K562 (cell line): ENCODE measurements at regions not wholly inside any gene's neighbourhood (a gene's known extent, or its start where the extent isn't known, plus 50 kb on each side); places are given as distances from the start of the nearest gene placed in this dataset.
A peak's percentile ranks its signal among the peaks of the same experiment; 100 is the strongest.

Experiments
- ATAC-seq: fragments of 200-7000 bp; cut with Tn5 transposase; 3 replicates; pipeline ENCODE4 v1.9.1; 2020; ENCODE audit warnings: moderate library complexity
- BruUV-seq: library from RNA; stranded (reverse); fragments of 400-500 nt; replicated peaks from 2 replicates; lab custom pipeline; 2021; lab: Mats Ljungman, UMichigan
- CTCF ChIA-PET: fragments of 300-600 bp; formaldehyde crosslinking; extraction: SDS; loops from one replicate; lab custom pipeline; 2021; ENCODE audit warnings: low intra/inter-chr PET ratio; lab: Yijun Ruan, JAX
- POLR2A ChIA-PET: fragments of 300-600, 350-650 bp; sonication (Branson Sonifier 250); formaldehyde crosslinking; extraction: SDS; loops from one replicate; lab custom pipeline; 2021; ENCODE audit warnings: antibody characterized with exemption, inconsistent platforms; lab: Yijun Ruan, JAX
- DNase-seq, 4 experiments: peaks; one replicate each; pipeline versions ENCODE4 v3.0.0 to v3.0.0-alpha.2; 2011 to 2018; ENCODE audit warnings: low spot score in 3 of 4, mixed read lengths in 3 of 4; ENCODE audit errors: extremely low read depth in 1 of 4
- FAIRE-seq: peaks from 2 replicates; lab custom pipeline; 2011; peaks lifted over from hg19 to GRCh38; lab: Jason Lieb, UNC
- H2AFZ ChIP-seq: 2 replicates; pipeline ENCODE4 v1.6.0; 2011; ENCODE audit warnings: low read depth, low read length, control low read depth, inconsistent platforms
- H3K27ac ChIP-seq: fragments of 200-600 bp; 3 replicates; pipeline ENCODE4 v1.8.0; 2011; ENCODE audit warnings: low read depth, mild to moderate bottlenecking, control low read depth, inconsistent platforms, low read length, moderate library complexity, mixed read lengths; ENCODE audit errors: extremely low read depth
- H3K27me3 ChIP-seq, 2 experiments: fragments of 300-600 bp in 1 of 2; 2 replicates in 1 of 2; 3 replicates in 1 of 2; pipeline versions ENCODE4 v1.6.0 to v1.8.0; 2011; ENCODE audit warnings: inconsistent platforms in 2 of 2, low read length in 2 of 2, mild to moderate bottlenecking in 1 of 2, mixed read lengths in 1 of 2, moderate library complexity in 1 of 2; ENCODE audit not compliant: control insufficient read depth in 2 of 2, insufficient read depth in 2 of 2
- H3K36me3 ChIP-seq: fragments of 300-600 bp; 3 replicates; pipeline ENCODE4 v1.8.0; 2011; ENCODE audit warnings: mild to moderate bottlenecking, low read length, inconsistent platforms; ENCODE audit not compliant: control insufficient read depth, insufficient read depth
- H3K4me1 ChIP-seq, 2 experiments: fragments of 200-600 bp in 1 of 2; replicated peaks in 1 of 2; 2 replicates in 1 of 2; 3 replicates in 1 of 2; pipeline versions ENCODE4 v1.5.1 to v1.8.0; 2011; ENCODE audit warnings: inconsistent platforms in 2 of 2, low read length in 2 of 2, mild to moderate bottlenecking in 1 of 2, mixed read lengths in 1 of 2, moderate library complexity in 1 of 2; ENCODE audit not compliant: control insufficient read depth in 2 of 2, insufficient read depth in 2 of 2
- H3K4me2 ChIP-seq: 2 replicates; pipeline ENCODE4 v1.6.1; 2011; ENCODE audit warnings: low read length, control low read depth, inconsistent platforms, mixed read lengths; ENCODE audit not compliant: insufficient read depth
- H3K4me3 ChIP-seq: fragments of 200-600 bp; sonication (generic), shearing (Covaris generic); 2 replicates; pipeline ENCODE4 v1.5.1; 2016; ENCODE audit warnings: control low read depth, inconsistent platforms
- H3K79me2 ChIP-seq: fragments of 200-600 bp; 3 replicates; pipeline ENCODE4 v1.8.0; 2011; ENCODE audit warnings: low read length, inconsistent platforms; ENCODE audit not compliant: control insufficient read depth, insufficient read depth
- H3K9ac ChIP-seq, 2 experiments: 2 replicates each; pipeline versions ENCODE4 v1.6.0 to v1.6.1; 2011; ENCODE audit warnings: low read depth in 2 of 2, low read length in 2 of 2, control low read depth in 1 of 2, inconsistent platforms in 1 of 2, mild to moderate bottlenecking in 1 of 2, mixed read lengths in 1 of 2; ENCODE audit not compliant: insufficient read depth in 1 of 2
- H3K9me1 ChIP-seq: one replicate; pipeline ENCODE4 v1.6.0; 2011; ENCODE audit warnings: inconsistent platforms, mild to moderate bottlenecking, low read length, moderate library complexity; ENCODE audit not compliant: control insufficient read depth, insufficient read depth
- H3K9me3 ChIP-seq: replicated peaks from 2 replicates; pipeline ENCODE4 v1.5.1; 2011; ENCODE audit warnings: low read depth, low read length, inconsistent platforms; ENCODE audit not compliant: control insufficient read depth, insufficient read depth
- H4K20me1 ChIP-seq: replicated peaks from 2 replicates; pipeline ENCODE4 v1.6.1; 2011; ENCODE audit warnings: low read length, inconsistent platforms, mixed read lengths; ENCODE audit not compliant: control insufficient read depth, insufficient read depth
- ARID1B ChIP-seq: fragments of 450-650 bp; IDR thresholded peaks from 2 replicates; pipeline ENCODE4 v1.6.1; 2016; ENCODE audit warnings: antibody characterized with exemption, mild to moderate bottlenecking, inconsistent platforms
- C11orf30 ChIP-seq: fragments of 450-650 bp; IDR thresholded peaks from 2 replicates; pipeline ENCODE4 v1.6.1; 2016; ENCODE audit warnings: low read depth, mild to moderate bottlenecking
- KAT8 ChIP-seq: fragments of 450-650 bp; IDR thresholded peaks from 2 replicates; pipeline ENCODE4 v1.6.1; 2016; ENCODE audit warnings: low read depth, mild to moderate bottlenecking
- NELFE ChIP-seq: IDR thresholded peaks from 2 replicates; pipeline ENCODE4 v1.6.1; 2011; ENCODE audit warnings: mild to moderate bottlenecking; ENCODE audit not compliant: insufficient read depth, insufficient read length
- SUPT5H ChIP-seq: fragments of 450-650 bp; IDR thresholded peaks from 2 replicates; pipeline ENCODE4 v1.6.1; 2016
- TEAD1 ChIP-seq, 2 experiments: fragments of 450-650 bp in 1 of 2; sonication (generic) in 1 of 2; formaldehyde crosslinking; IDR thresholded peaks; 2 replicates each; pipeline versions ENCODE4 v1.4.0 to v1.8.0; 2020 to 2022; ENCODE audit warnings: mild to moderate bottlenecking in 2 of 2, missing genetic modification reagents in 1 of 2
- TSC22D4 ChIP-seq: fragments of 450-650 bp; IDR thresholded peaks from 2 replicates; pipeline ENCODE4 v1.6.1; 2016; ENCODE audit warnings: missing genetic modification characterization, missing biosample characterization, control low read depth
- ZBTB17 ChIP-seq: fragments of 450-650 bp; formaldehyde crosslinking; IDR thresholded peaks from 2 replicates; pipeline ENCODE4 v1.4.0; 2020; ENCODE audit warnings: mild to moderate bottlenecking
- ZNF140 ChIP-seq: fragments of 250-450 bp; sonication (Bioruptor Pico); IDR thresholded peaks from 2 replicates; pipeline ENCODE4 v1.8.0; 2021; ENCODE audit warnings: moderate library complexity, mild to moderate bottlenecking, inconsistent platforms
- ZNF143 ChIP-seq: sonication (generic); formaldehyde crosslinking; IDR thresholded peaks from 2 replicates; pipeline ENCODE4 v1.9.0; 2022; ENCODE audit warnings: mild to moderate bottlenecking, missing genetic modification reagents
- ZNF253 ChIP-seq: fragments of 250-450 bp; sonication (Bioruptor Pico); conservative IDR thresholded peaks from 2 replicates; pipeline ENCODE4 v1.6.1; 2021; ENCODE audit warnings: mild to moderate bottlenecking
- ZNF316 ChIP-seq: fragments of 450-650 bp; IDR thresholded peaks from 2 replicates; pipeline ENCODE4 v1.6.1; 2016
- WGBS: fragments of 100-300 bp; shearing (Covaris generic); methylation state at CpG from one replicate; pipeline ENCODE4 v1.1.6; 2016; ENCODE audit warnings: low coverage, mixed read lengths; ENCODE audit not compliant: insufficient coverage; ENCODE audit errors: missing lambda C conversion rate; 5-methylcytosine and 5-hydroxymethylcytosine counted together
- in situ Hi-C: fragments of 300-500 bp; cut with MboI; formaldehyde crosslinking; loops from 4 replicates; pipeline ENCODE4 v1.15.0; 2018; ENCODE audit warnings: inconsistent platforms, mixed read lengths
- intact Hi-C: fragments of 100-400 bp; cut with micrococcal nuclease; formaldehyde crosslinking; loops from 2 replicates; pipeline ENCODE4 v1.14.2; 2022
- TF ChIP-seq, protein P1 (sequence below): fragments of 200-600 bp; sonication (generic); IDR thresholded peaks from one replicate; pipeline ENCODE4 v1.6.1; 2012; ENCODE audit warnings: mild to moderate bottlenecking, low read depth, low read length, inconsistent platforms
- TF ChIP-seq, protein P2 (sequence below): fragments of 250-450 bp; sonication (Bioruptor Pico); IDR thresholded peaks from 2 replicates; pipeline ENCODE4 v1.6.1; 2021; ENCODE audit warnings: mild to moderate bottlenecking

DNA sequence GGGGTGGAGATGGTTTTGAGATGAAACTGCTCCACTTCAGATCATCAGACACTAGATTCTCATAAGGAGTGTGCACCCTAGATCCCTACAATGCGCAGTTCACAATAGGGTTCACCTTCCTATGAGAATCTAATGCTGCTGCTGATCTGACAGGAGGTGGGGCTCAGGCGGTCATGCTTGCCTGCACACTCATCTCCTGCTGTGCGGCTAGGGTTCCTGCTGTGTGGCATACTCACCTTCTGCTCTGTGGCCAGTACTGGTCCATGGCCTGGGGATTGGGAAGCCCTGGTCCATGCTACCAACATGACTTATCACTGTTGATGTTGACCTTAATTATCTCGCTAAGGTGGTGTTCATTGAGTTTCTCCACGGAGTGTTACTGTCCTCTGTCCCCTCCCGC lies 144.5 kb downstream of the NAV1 start:
- peak; percentile 23 for FAIRE-seq
- no peaks in the 10 kb centered on the region; the same call in 2 of the 3 replicates for H3K79me2 ChIP-seq
- DNase-seq, result peak in 1 of 4 experiments; percentile 38
- peaks cover 0 to 7% of the 10 kb centered on the region in 2 experiments; a peak in 2 of 5 replicates for H3K4me1 ChIP-seq
- no peak overlapping the region for H3K9ac ChIP-seq
- peaks cover 3% of the 10 kb centered on the region for H3K9me1 ChIP-seq
- no TSS peak for BruUV-seq
- ChIA-PET POLR2A (interaction anchor here (0.7 to 1.0 kb wide), 2 partner anchors 19 to 159 kb away, joined by 3 read pairs; no protein-coding TSS in a partner anchor), CTCF (no interaction called here)
- no peaks in the 10 kb centered on the region for H3K36me3 ChIP-seq
- no peaks in the 10 kb centered on the region; the same call in 1 of the 2 replicates for H3K9me3 ChIP-seq
- no peak overlapping the region for H3K4me3 ChIP-seq
- H3K27ac ChIP-seq, result no peak overlapping the region
- intact Hi-C loops, result no loop called here
- no peaks in the 10 kb centered on the region; a peak in 1 of 5 replicates for H3K27me3 ChIP-seq
- no peaks in the 10 kb centered on the region for H4K20me1 ChIP-seq
- no peak overlapping the region; the same call in 1 of the 2 replicates for H3K4me2 ChIP-seq
- WGBS, result 20% methylated on average over 5 of the region's 6 CpGs
- ATAC-seq, result peak; percentile 77
- in situ Hi-C loops, result no loop called here
- H2AFZ ChIP-seq, result no peak overlapping the region
- no peak for TF ChIP-seq TEAD1 (CRISPR knock-in tag; IDR thresholded peaks at IDR 0.05)
- TF ChIP-seq NELFE, result no peak
- no peak for TF ChIP-seq ZNF316
- TF ChIP-seq, protein P1, sequence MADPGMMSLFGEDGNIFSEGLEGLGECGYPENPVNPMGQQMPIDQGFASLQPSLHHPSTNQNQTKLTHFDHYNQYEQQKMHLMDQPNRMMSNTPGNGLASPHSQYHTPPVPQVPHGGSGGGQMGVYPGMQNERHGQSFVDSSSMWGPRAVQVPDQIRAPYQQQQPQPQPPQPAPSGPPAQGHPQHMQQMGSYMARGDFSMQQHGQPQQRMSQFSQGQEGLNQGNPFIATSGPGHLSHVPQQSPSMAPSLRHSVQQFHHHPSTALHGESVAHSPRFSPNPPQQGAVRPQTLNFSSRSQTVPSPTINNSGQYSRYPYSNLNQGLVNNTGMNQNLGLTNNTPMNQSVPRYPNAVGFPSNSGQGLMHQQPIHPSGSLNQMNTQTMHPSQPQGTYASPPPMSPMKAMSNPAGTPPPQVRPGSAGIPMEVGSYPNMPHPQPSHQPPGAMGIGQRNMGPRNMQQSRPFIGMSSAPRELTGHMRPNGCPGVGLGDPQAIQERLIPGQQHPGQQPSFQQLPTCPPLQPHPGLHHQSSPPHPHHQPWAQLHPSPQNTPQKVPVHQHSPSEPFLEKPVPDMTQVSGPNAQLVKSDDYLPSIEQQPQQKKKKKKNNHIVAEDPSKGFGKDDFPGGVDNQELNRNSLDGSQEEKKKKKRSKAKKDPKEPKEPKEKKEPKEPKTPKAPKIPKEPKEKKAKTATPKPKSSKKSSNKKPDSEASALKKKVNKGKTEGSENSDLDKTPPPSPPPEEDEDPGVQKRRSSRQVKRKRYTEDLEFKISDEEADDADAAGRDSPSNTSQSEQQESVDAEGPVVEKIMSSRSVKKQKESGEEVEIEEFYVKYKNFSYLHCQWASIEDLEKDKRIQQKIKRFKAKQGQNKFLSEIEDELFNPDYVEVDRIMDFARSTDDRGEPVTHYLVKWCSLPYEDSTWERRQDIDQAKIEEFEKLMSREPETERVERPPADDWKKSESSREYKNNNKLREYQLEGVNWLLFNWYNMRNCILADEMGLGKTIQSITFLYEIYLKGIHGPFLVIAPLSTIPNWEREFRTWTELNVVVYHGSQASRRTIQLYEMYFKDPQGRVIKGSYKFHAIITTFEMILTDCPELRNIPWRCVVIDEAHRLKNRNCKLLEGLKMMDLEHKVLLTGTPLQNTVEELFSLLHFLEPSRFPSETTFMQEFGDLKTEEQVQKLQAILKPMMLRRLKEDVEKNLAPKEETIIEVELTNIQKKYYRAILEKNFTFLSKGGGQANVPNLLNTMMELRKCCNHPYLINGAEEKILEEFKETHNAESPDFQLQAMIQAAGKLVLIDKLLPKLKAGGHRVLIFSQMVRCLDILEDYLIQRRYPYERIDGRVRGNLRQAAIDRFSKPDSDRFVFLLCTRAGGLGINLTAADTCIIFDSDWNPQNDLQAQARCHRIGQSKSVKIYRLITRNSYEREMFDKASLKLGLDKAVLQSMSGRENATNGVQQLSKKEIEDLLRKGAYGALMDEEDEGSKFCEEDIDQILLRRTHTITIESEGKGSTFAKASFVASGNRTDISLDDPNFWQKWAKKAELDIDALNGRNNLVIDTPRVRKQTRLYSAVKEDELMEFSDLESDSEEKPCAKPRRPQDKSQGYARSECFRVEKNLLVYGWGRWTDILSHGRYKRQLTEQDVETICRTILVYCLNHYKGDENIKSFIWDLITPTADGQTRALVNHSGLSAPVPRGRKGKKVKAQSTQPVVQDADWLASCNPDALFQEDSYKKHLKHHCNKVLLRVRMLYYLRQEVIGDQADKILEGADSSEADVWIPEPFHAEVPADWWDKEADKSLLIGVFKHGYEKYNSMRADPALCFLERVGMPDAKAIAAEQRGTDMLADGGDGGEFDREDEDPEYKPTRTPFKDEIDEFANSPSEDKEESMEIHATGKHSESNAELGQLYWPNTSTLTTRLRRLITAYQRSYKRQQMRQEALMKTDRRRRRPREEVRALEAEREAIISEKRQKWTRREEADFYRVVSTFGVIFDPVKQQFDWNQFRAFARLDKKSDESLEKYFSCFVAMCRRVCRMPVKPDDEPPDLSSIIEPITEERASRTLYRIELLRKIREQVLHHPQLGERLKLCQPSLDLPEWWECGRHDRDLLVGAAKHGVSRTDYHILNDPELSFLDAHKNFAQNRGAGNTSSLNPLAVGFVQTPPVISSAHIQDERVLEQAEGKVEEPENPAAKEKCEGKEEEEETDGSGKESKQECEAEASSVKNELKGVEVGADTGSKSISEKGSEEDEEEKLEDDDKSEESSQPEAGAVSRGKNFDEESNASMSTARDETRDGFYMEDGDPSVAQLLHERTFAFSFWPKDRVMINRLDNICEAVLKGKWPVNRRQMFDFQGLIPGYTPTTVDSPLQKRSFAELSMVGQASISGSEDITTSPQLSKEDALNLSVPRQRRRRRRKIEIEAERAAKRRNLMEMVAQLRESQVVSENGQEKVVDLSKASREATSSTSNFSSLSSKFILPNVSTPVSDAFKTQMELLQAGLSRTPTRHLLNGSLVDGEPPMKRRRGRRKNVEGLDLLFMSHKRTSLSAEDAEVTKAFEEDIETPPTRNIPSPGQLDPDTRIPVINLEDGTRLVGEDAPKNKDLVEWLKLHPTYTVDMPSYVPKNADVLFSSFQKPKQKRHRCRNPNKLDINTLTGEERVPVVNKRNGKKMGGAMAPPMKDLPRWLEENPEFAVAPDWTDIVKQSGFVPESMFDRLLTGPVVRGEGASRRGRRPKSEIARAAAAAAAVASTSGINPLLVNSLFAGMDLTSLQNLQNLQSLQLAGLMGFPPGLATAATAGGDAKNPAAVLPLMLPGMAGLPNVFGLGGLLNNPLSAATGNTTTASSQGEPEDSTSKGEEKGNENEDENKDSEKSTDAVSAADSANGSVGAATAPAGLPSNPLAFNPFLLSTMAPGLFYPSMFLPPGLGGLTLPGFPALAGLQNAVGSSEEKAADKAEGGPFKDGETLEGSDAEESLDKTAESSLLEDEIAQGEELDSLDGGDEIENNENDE, result no peak
- TF ChIP-seq, protein P2, sequence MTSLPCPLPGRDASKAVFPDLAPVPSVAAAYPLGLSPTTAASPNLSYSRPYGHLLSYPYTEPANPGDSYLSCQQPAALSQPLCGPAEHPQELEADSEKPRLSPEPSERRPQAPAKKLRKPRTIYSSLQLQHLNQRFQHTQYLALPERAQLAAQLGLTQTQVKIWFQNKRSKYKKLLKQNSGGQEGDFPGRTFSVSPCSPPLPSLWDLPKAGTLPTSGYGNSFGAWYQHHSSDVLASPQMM (CRISPR knock-in tag), result no peak
- TF ChIP-seq ZBTB17, result no peak
- no peak for TF ChIP-seq ZNF253 (CRISPR knock-in tag)
- TF ChIP-seq ZNF140 (CRISPR knock-in tag), result no peak
- no peak for TF ChIP-seq C11orf30
- TF ChIP-seq TSC22D4 (tag), result no peak
- no peak for TF ChIP-seq ARID1B
- no peak for TF ChIP-seq KAT8
- no peak for TF ChIP-seq ZNF143 (CRISPR knock-in tag)
- no peak for TF ChIP-seq SUPT5H
